Mesothelial cell of epicardium (in vitro differentiated cells): ENCODE measurements at regions not wholly inside any gene's neighbourhood (a gene's known extent, or its start where the extent isn't known, plus 50 kb on each side); places are given as distances from the start of the nearest gene placed in this dataset.

Experiments used
- DNase-seq, 2 experiments: peaks; one replicate each; pipeline ENCODE4 v3.0.0; 2021; ENCODE audit warnings: low spot score in 2 of 2; ENCODE audit not compliant: unreplicated experiment in 2 of 2
- H3K27ac Mint-ChIP-seq: 2 replicates; pipeline ENCODE4 v1.8.0; 2021; ENCODE audit warnings: mixed read lengths
- H3K27me3 Mint-ChIP-seq: 2 replicates; pipeline ENCODE4 v1.8.0; 2021; ENCODE audit warnings: low read depth, mixed read lengths
- H3K36me3 Mint-ChIP-seq: 2 replicates; pipeline ENCODE4 v1.8.0; 2021; ENCODE audit warnings: mixed read lengths
- H3K4me1 Mint-ChIP-seq: 2 replicates; pipeline ENCODE4 v1.8.0; 2021; ENCODE audit warnings: mixed read lengths
- H3K4me3 Mint-ChIP-seq: 2 replicates; pipeline ENCODE4 v1.8.0; 2021; ENCODE audit warnings: mild to moderate bottlenecking, moderate library complexity, mixed read lengths
- H3K9me3 Mint-ChIP-seq: 2 replicates; pipeline ENCODE4 v1.8.0; 2021; ENCODE audit warnings: mixed read lengths
- TF ChIP-seq, protein P1 (sequence below): fragments of 200-600 bp; sonication (generic); IDR thresholded peaks from one replicate; pipeline ENCODE4 v1.5.0; 2021; ENCODE audit warnings: antibody characterized with exemption; ENCODE audit not compliant: unreplicated experiment

DNA sequence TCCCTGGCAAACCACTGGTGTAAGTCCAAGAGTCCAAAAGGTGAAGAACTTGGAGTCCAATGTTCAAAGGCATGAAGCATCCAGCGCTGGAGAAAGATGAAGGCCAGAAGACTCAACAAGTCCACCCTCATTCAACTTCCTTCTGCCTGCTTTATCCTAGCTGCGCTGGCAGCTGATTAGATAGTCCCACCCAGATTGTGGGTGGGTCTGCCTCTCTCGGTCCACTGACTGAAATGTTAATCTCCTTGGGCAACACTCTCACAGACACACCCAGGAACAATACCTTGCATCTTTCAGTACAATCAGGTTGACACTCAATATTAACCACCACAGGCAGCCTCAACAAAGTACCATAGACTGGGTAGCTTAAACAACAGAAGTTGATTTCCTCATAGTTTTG, 245.9 kb upstream of the IGF1R start:
- TF ChIP-seq, protein P1, sequence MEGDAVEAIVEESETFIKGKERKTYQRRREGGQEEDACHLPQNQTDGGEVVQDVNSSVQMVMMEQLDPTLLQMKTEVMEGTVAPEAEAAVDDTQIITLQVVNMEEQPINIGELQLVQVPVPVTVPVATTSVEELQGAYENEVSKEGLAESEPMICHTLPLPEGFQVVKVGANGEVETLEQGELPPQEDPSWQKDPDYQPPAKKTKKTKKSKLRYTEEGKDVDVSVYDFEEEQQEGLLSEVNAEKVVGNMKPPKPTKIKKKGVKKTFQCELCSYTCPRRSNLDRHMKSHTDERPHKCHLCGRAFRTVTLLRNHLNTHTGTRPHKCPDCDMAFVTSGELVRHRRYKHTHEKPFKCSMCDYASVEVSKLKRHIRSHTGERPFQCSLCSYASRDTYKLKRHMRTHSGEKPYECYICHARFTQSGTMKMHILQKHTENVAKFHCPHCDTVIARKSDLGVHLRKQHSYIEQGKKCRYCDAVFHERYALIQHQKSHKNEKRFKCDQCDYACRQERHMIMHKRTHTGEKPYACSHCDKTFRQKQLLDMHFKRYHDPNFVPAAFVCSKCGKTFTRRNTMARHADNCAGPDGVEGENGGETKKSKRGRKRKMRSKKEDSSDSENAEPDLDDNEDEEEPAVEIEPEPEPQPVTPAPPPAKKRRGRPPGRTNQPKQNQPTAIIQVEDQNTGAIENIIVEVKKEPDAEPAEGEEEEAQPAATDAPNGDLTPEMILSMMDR = no peak
- Mint-ChIP-seq H3K4me3 (no peak overlapping the region), H3K9me3 (no peaks in the 10 kb centered on the region), H3K27ac (no peak overlapping the region), H3K4me1 (no peaks in the 10 kb centered on the region), H3K27me3 (peaks cover 47% of the 10 kb centered on the region), H3K36me3 (no peaks in the 10 kb centered on the region)
- no peak for DNase-seq

- Mint-ChIP-seq H3K36me3 (no peaks in the 10 kb centered on the region), H3K9me3 (no peaks in the 10 kb centered on the region), H3K4me3 (no peak overlapping the region), H3K4me1 (no peaks in the 10 kb centered on the region), H3K27me3 (peaks cover 41% of the 10 kb centered on the region), H3K27ac (no peak overlapping the region)
- TF ChIP-seq, protein P1 = no peak
- no peak for DNase-seq
Measured at GRCh38 chr15:98403169-98403568, 245.2 kb upstream of the IGF1R start.

DNA sequence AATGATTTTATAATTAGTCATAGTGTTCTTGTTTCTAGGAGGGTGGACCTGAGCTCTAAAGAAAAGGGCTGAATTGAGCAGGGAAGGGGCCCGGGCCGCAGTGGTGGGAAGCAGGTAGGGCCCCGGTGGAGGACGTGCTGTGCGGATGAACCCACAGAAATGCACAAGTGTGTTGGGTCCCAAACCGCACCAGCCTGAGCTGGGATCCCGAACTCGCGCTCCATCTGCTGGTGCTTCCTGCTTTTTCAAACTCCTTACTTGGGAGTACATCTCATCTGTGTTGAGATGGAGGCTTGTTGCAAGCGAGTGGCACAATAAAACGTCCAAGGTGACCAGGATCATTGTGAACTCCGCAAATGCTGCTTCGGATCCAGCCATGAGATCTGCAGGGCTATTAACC, 244.8 kb upstream of the IGF1R start:
- H3K27ac Mint-ChIP-seq = no peak overlapping the region
- H3K36me3 Mint-ChIP-seq = no peaks in the 10 kb centered on the region
- DNase-seq = no peak
- H3K9me3 Mint-ChIP-seq = no peaks in the 10 kb centered on the region
- H3K4me1 Mint-ChIP-seq = no peaks in the 10 kb centered on the region
- H3K27me3 Mint-ChIP-seq = peaks cover 43% of the 10 kb centered on the region
- TF ChIP-seq, protein P1 = no peak
- H3K4me3 Mint-ChIP-seq = no peak overlapping the region

GRCh38 chr15:98405013-98405412, 243.3 kb upstream of the IGF1R start:
- no peak for DNase-seq
- Mint-ChIP-seq H3K36me3 (no peaks in the 10 kb centered on the region), H3K4me1 (no peaks in the 10 kb centered on the region), H3K27ac (no peak overlapping the region), H3K4me3 (no peak overlapping the region), H3K27me3 (peaks cover 42% of the 10 kb centered on the region), H3K9me3 (no peaks in the 10 kb centered on the region)
- TF ChIP-seq, protein P1 = no peak

GRCh38 chr15:98408231-98408630, 240.1 kb upstream of the IGF1R start:
- H3K27ac Mint-ChIP-seq = no peak overlapping the region
- TF ChIP-seq, protein P1 = no peak
- H3K4me3 Mint-ChIP-seq = no peak overlapping the region
- H3K9me3 Mint-ChIP-seq = peaks cover 5% of the 10 kb centered on the region
- no peaks in the 10 kb centered on the region for H3K4me1 Mint-ChIP-seq
- peaks cover 40% of the 10 kb centered on the region for H3K27me3 Mint-ChIP-seq
- DNase-seq = no peak
- no peaks in the 10 kb centered on the region for H3K36me3 Mint-ChIP-seq

- no peak for DNase-seq
- TF ChIP-seq, protein P1 = no peak
- no peak overlapping the region for H3K27ac Mint-ChIP-seq
- no peak overlapping the region for H3K4me3 Mint-ChIP-seq
- no peaks in the 10 kb centered on the region for H3K36me3 Mint-ChIP-seq
- peaks cover 41% of the 10 kb centered on the region for H3K27me3 Mint-ChIP-seq
- peaks cover 5% of the 10 kb centered on the region for H3K9me3 Mint-ChIP-seq
- no peaks in the 10 kb centered on the region for H3K4me1 Mint-ChIP-seq
Measured at GRCh38 chr15:98410328-98410727, 238.0 kb upstream of the IGF1R start.
